ENCODE measurements at regions not wholly inside any gene's neighbourhood (a gene's known extent, or its start where the extent isn't known, plus 50 kb on each side); places are given as distances from the start of the nearest gene placed in this dataset.

GRCh38 chr21:28124541-28124940, 868.1 kb downstream of the LTN1 start:
- TF ChIP-seq EZH2 (IDR thresholded peaks at IDR 0.05; ENCODE audit: borderline replicate concordance, low read length) = no peak
- TF ChIP-seq CTCF (conservative IDR thresholded peaks at IDR 0.05 in 1 of 2, IDR thresholded peaks at IDR 0.05 in 1 of 2; ENCODE audit: extremely low read depth in 1 of 2, insufficient read depth in 1 of 2, low read depth in 1 of 2, low read length in 2 of 2) = no peak
